H1 (cell line): ENCODE measurements at regions not wholly inside any gene's neighbourhood (a gene's known extent, or its start where the extent isn't known, plus 50 kb on each side); places are given as distances from the start of the nearest gene placed in this dataset.

Source experiments
- CTCF ChIA-PET: fragments of 300-600 bp; sonication (Branson Sonifier 250); formaldehyde crosslinking; loops from one replicate; lab custom pipeline; 2021; ENCODE audit not compliant: partially characterized antibody; lab: Charles Lee
- POLR2A ChIA-PET: fragments of 300-600 bp; sonication (Branson Sonifier 250); formaldehyde crosslinking; loops from one replicate; lab custom pipeline; 2021; ENCODE audit warnings: inconsistent platforms; ENCODE audit not compliant: partially characterized antibody; lab: Charles Lee
- DNase-seq, 2 experiments: peaks; one replicate each; pipeline versions ENCODE4 v3.0.0 to v3.0.0-alpha.2; 2010 to 2022; ENCODE audit warnings: low spot score in 2 of 2, low read depth in 1 of 2, mixed read lengths in 1 of 2
- FAIRE-seq: peaks from 2 replicates; lab custom pipeline; 2011; peaks lifted over from hg19 to GRCh38; lab: Jason Lieb, UNC
- H2AFZ ChIP-seq: 2 replicates; pipeline ENCODE4 v1.8.1; 2012; ENCODE audit warnings: low read length, inconsistent platforms
- H2AK5ac ChIP-seq: 2 replicates; pipeline ENCODE4 v1.6.1; 2013; ENCODE audit warnings: low read depth, low read length
- H2BK120ac ChIP-seq: replicated peaks from 2 replicates; pipeline ENCODE3; 2013; ENCODE audit warnings: low read depth, low read length, inconsistent platforms
- H2BK12ac ChIP-seq: 2 replicates; pipeline ENCODE4 v1.6.1; 2013; ENCODE audit warnings: low read depth, low read length
- H2BK15ac ChIP-seq: 2 replicates; pipeline ENCODE4 v1.6.1; 2013; ENCODE audit warnings: low read length
- H2BK20ac ChIP-seq: 2 replicates; pipeline ENCODE4 v1.6.1; 2013; ENCODE audit warnings: low read length
- H2BK5ac ChIP-seq: 2 replicates; pipeline ENCODE4 v1.6.1; 2013; ENCODE audit warnings: low read depth, low read length
- H3K14ac ChIP-seq: 2 replicates; pipeline ENCODE4 v1.6.1; 2013; ENCODE audit warnings: inconsistent platforms; ENCODE audit not compliant: insufficient read length
- H3K18ac ChIP-seq: 2 replicates; pipeline ENCODE4 v1.6.1; 2013; ENCODE audit warnings: low read length; ENCODE audit errors: extremely low read depth
- H3K23ac ChIP-seq: 2 replicates; pipeline ENCODE4 v1.6.1; 2013; ENCODE audit warnings: inconsistent platforms; ENCODE audit not compliant: insufficient read length
- H3K23me2 ChIP-seq: 2 replicates; pipeline ENCODE4 v1.6.1; 2013; ENCODE audit warnings: low read depth, low read length
- H3K27ac ChIP-seq: 2 replicates; pipeline ENCODE4 v1.6.1; 2011; ENCODE audit warnings: low read depth, low read length, inconsistent platforms
- H3K27me3 ChIP-seq, 4 experiments: replicated peaks in 1 of 4; 1 replicate in 1 of 4; 2 replicates in 3 of 4; pipeline versions ENCODE4 v1.6.1 to v1.8.1; 2011 to 2013; ENCODE audit warnings: low read length in 3 of 4, mild to moderate bottlenecking in 3 of 4, inconsistent platforms in 2 of 4, mixed read lengths in 2 of 4, moderate library complexity in 1 of 4; ENCODE audit not compliant: control insufficient read depth in 3 of 4, insufficient read depth in 3 of 4; ENCODE audit errors: extremely low read depth in 1 of 4
- H3K36me3 ChIP-seq, 4 experiments: 2 replicates each; pipeline versions ENCODE4 v1.6.1 to v1.8.1; 2011 to 2013; ENCODE audit warnings: mild to moderate bottlenecking in 4 of 4, low read length in 3 of 4, moderate library complexity in 2 of 4, control low read depth in 1 of 4, inconsistent platforms in 1 of 4; ENCODE audit not compliant: insufficient read depth in 4 of 4, control insufficient read depth in 2 of 4
- H3K4ac ChIP-seq: replicated peaks from 2 replicates; pipeline ENCODE3; 2013; ENCODE audit warnings: low read length, low read depth, mixed read lengths, inconsistent platforms; ENCODE audit not compliant: insufficient read length
- H3K4me1 ChIP-seq, 4 experiments: replicated peaks in 1 of 4; 1 replicate in 1 of 4; 2 replicates in 3 of 4; pipeline versions ENCODE4 v1.6.1 to v1.8.1; 2011 to 2013; ENCODE audit warnings: low read length in 3 of 4, inconsistent platforms in 2 of 4, mixed read lengths in 1 of 4; ENCODE audit not compliant: insufficient read depth in 4 of 4, control insufficient read depth in 3 of 4
- H3K4me2 ChIP-seq, 2 experiments: 2 replicates each; pipeline versions ENCODE4 v1.6.1 to v1.8.1; 2011 to 2013; ENCODE audit warnings: low read depth in 2 of 2, low read length in 2 of 2, control low read depth in 1 of 2, inconsistent platforms in 1 of 2, mild to moderate bottlenecking in 1 of 2; ENCODE audit not compliant: insufficient read depth in 1 of 2
- H3K4me3 ChIP-seq, 4 experiments: fragments of 200-600, 300-600 bp in 1 of 4; sonication (generic), shearing (Covaris generic), sonication (Bioruptor Twin) in 1 of 4; 2 replicates each; pipeline versions ENCODE4 v1.5.1 to v1.8.1; 2011 to 2016; ENCODE audit warnings: low read length in 4 of 4, low read depth in 3 of 4, control low read depth in 2 of 4, inconsistent platforms in 2 of 4, mild to moderate bottlenecking in 2 of 4, mixed read lengths in 1 of 4, moderate library complexity in 1 of 4; ENCODE audit not compliant: insufficient read depth in 2 of 4; ENCODE audit errors: extremely low read depth in 1 of 4
- H3K56ac ChIP-seq: replicated peaks from 2 replicates; pipeline ENCODE3; 2013; ENCODE audit warnings: low read depth, mild to moderate bottlenecking, mixed read lengths, low read length, inconsistent platforms; ENCODE audit not compliant: insufficient read length
- H3K79me1 ChIP-seq: 2 replicates; pipeline ENCODE4 v1.6.1; 2013; ENCODE audit warnings: low read depth, low read length, control low read depth
- H3K79me2 ChIP-seq, 2 experiments: 2 replicates each; pipeline versions ENCODE4 v1.6.1 to v1.8.1; 2012 to 2013; ENCODE audit warnings: low read length in 2 of 2, mild to moderate bottlenecking in 2 of 2, inconsistent platforms in 1 of 2; ENCODE audit not compliant: insufficient read depth in 2 of 2, control insufficient read depth in 1 of 2
- H3K9ac ChIP-seq, 4 experiments: replicated peaks in 1 of 4; 1 replicate in 1 of 4; 2 replicates in 3 of 4; pipeline versions ENCODE4 v1.6.1 to v1.8.1; 2011 to 2013; ENCODE audit warnings: low read depth in 3 of 4, low read length in 3 of 4, control low read depth in 2 of 4, mild to moderate bottlenecking in 2 of 4, moderate library complexity in 2 of 4, inconsistent platforms in 1 of 4; ENCODE audit errors: extremely low read depth in 1 of 4
- H3K9me3 ChIP-seq, 2 experiments: 2 replicates each; pipeline versions ENCODE4 v1.6.1 to v1.8.1; 2012 to 2013; ENCODE audit warnings: mild to moderate bottlenecking in 2 of 2, moderate library complexity in 2 of 2, control low read depth in 1 of 2, inconsistent platforms in 1 of 2, low read depth in 1 of 2, low read length in 1 of 2, mixed read lengths in 1 of 2; ENCODE audit not compliant: insufficient read depth in 2 of 2
- H4K20me1 ChIP-seq, 2 experiments: replicated peaks in 1 of 2; 2 replicates each; pipeline versions ENCODE3 to v1.8.1; 2011 to 2013; ENCODE audit warnings: inconsistent platforms in 2 of 2, low read length in 2 of 2, mild to moderate bottlenecking in 1 of 2; ENCODE audit not compliant: insufficient read depth in 2 of 2, control insufficient read depth in 1 of 2
- H4K5ac ChIP-seq: 2 replicates; pipeline ENCODE4 v1.6.1; 2013; ENCODE audit warnings: low read length, low read depth, mixed read lengths, inconsistent platforms; ENCODE audit not compliant: insufficient read length
- H4K8ac ChIP-seq: 2 replicates; pipeline ENCODE4 v1.8.0; 2013; ENCODE audit warnings: mild to moderate bottlenecking, moderate library complexity, low read length, inconsistent platforms; ENCODE audit not compliant: insufficient read depth; ENCODE audit errors: extremely low read depth
- H4K91ac ChIP-seq: replicated peaks from 2 replicates; pipeline ENCODE3; 2013; ENCODE audit warnings: low read length, mixed read lengths, inconsistent platforms; ENCODE audit not compliant: insufficient read length
- ASH2L ChIP-seq: fragments of 200-600, 300-600 bp; sonication (generic); IDR thresholded peaks from one replicate; pipeline ENCODE4 v1.7.1; 2017; ENCODE audit warnings: low read length
- BCL11A ChIP-seq, 2 experiments: IDR thresholded peaks; one replicate each; pipeline ENCODE4 v1.6.1; 2011; ENCODE audit warnings: low read depth in 2 of 2, low read length in 2 of 2, mild to moderate bottlenecking in 2 of 2
- CBX5 ChIP-seq: fragments of 300-800, 300-1000 bp; sonication (generic); IDR thresholded peaks from 2 replicates; pipeline ENCODE4 v1.7.1; 2016; ENCODE audit warnings: antibody characterized with exemption, low read length, low read depth
- CBX8 ChIP-seq: fragments of 300-800, 300-1000 bp; sonication (generic); IDR thresholded peaks from 2 replicates; pipeline ENCODE4 v1.7.1; 2016; ENCODE audit warnings: low read depth, low read length, borderline replicate concordance
- CHD1 ChIP-seq: IDR thresholded peaks from 2 replicates; pipeline ENCODE4 v1.6.1; 2012; ENCODE audit warnings: low read depth, low read length, improper control_type of control experiment
- E2F6 ChIP-seq: IDR thresholded peaks from 2 replicates; pipeline ENCODE4 v1.6.1; 2012; ENCODE audit warnings: inconsistent platforms
- EZH2 ChIP-seq: fragments of 200-600 bp; sonication (generic); IDR thresholded peaks from 2 replicates; pipeline ENCODE4 v1.7.1; 2012; ENCODE audit warnings: low read depth, mild to moderate bottlenecking, moderate library complexity, low read length, inconsistent platforms; ENCODE audit not compliant: severe bottlenecking
- FOSL1 ChIP-seq: IDR thresholded peaks from 2 replicates; pipeline ENCODE4 v1.6.1; 2011; ENCODE audit warnings: mild to moderate bottlenecking, low read depth, low read length, moderate library complexity; ENCODE audit not compliant: insufficient read depth
- JUND ChIP-seq: IDR thresholded peaks from 2 replicates; pipeline ENCODE4 v1.6.1; 2011; ENCODE audit warnings: mild to moderate bottlenecking, improper control_type of control experiment, low read length
- KDM1A ChIP-seq: fragments of 200-600, 300-600 bp; sonication (generic); IDR thresholded peaks from 2 replicates; pipeline ENCODE4 v1.7.1; 2016; ENCODE audit warnings: mild to moderate bottlenecking, low read length, borderline replicate concordance
- MAX ChIP-seq: IDR thresholded peaks from 2 replicates; pipeline ENCODE4 v1.6.1; 2012; ENCODE audit warnings: inconsistent platforms
- NRF1 ChIP-seq: IDR thresholded peaks from 2 replicates; pipeline ENCODE4 v1.6.1; 2011; ENCODE audit warnings: mild to moderate bottlenecking, low read depth, low read length, improper control_type of control experiment
- RAD21 ChIP-seq, 2 experiments: IDR thresholded peaks in 1 of 2; conservative IDR thresholded peaks in 1 of 2; 2 replicates each; pipeline ENCODE4 v1.6.1; 2011; ENCODE audit warnings: low read depth in 2 of 2, low read length in 2 of 2, improper control_type of control experiment in 1 of 2, inconsistent platforms in 1 of 2, mild to moderate bottlenecking in 1 of 2, moderate library complexity in 1 of 2
- RNF2 ChIP-seq: fragments of 200-900, 300-1000 bp; sonication (generic); IDR thresholded peaks from 2 replicates; pipeline ENCODE4 v1.7.1; 2016; ENCODE audit warnings: borderline replicate concordance, low read depth, mild to moderate bottlenecking, antibody characterized with exemption, low read length; ENCODE audit not compliant: poor library complexity, severe bottlenecking; ENCODE audit errors: missing control alignments
- SP1 ChIP-seq: IDR thresholded peaks from 2 replicates; pipeline ENCODE4 v1.6.1; 2011; ENCODE audit warnings: low read depth, low read length

GRCh38 chr4:110275871-110276270 is 77.5 kb upstream of the ELOVL6 start:
- H2AK5ac ChIP-seq = no peak overlapping the region
- no peak overlapping the region for H3K18ac ChIP-seq
- H3K79me1 ChIP-seq = no peaks in the 10 kb centered on the region; the same call in 1 of the 2 replicates
- H2BK12ac ChIP-seq = no peak overlapping the region
- no peak overlapping the region for H4K8ac ChIP-seq
- H3K79me2 ChIP-seq = no peaks in the 10 kb centered on the region
- no peak overlapping the region for H3K4me2 ChIP-seq
- H2BK120ac ChIP-seq = no peak overlapping the region
- no peak overlapping the region for H3K23ac ChIP-seq
- no peak overlapping the region for H3K14ac ChIP-seq
- no peak overlapping the region for H3K56ac ChIP-seq
- no peak overlapping the region for H2BK15ac ChIP-seq
- no peak overlapping the region for H4K91ac ChIP-seq
- FAIRE-seq (no peak), DNase-seq (no peak)
- H3K4ac ChIP-seq = no peak overlapping the region
- no peaks in the 10 kb centered on the region for H4K20me1 ChIP-seq
- H3K9me3 ChIP-seq = no peaks in the 10 kb centered on the region
- no peak overlapping the region for H2BK20ac ChIP-seq
- H3K9ac ChIP-seq = no peak overlapping the region
- no peaks in the 10 kb centered on the region for H3K27me3 ChIP-seq
- POLR2A ChIA-PET = no interaction called here
- H2BK5ac ChIP-seq = no peak overlapping the region
- no peaks in the 10 kb centered on the region for H3K23me2 ChIP-seq
- H4K5ac ChIP-seq = no peak overlapping the region
- H3K4me3 ChIP-seq = no peak overlapping the region
- no peaks in the 10 kb centered on the region for H3K4me1 ChIP-seq
- CTCF ChIA-PET = interaction anchor here (0.6 to 1.9 kb wide), 11 partner anchors 10 to 270 kb away, joined by 3 to 6 read pairs (median 4); no protein-coding TSS in a partner anchor
- no peaks in the 10 kb centered on the region for H3K36me3 ChIP-seq
- no peak overlapping the region for H2AFZ ChIP-seq
- H3K27ac ChIP-seq = no peak overlapping the region
- TF ChIP-seq EZH2 (no peak), FOSL1 (no peak), ASH2L (no peak), E2F6 (no peak), CBX8 (no peak), CBX5 (no peak), CHD1 (no peak), RNF2 (no peak), RAD21 (IDR thresholded peaks at IDR 0.05 in 1 of 2, conservative IDR thresholded peaks at IDR 0.05 in 1 of 2; ENCODE audit: low read depth in 2 of 2, low read length in 2 of 2) (no peak), MAX (no peak), KDM1A (no peak), NRF1 (no peak), BCL11A (IDR thresholded peaks at IDR 0.05; ENCODE audit: low read depth in 2 of 2, low read length in 2 of 2) (no peak), JUND (no peak), SP1 (no peak)
